ENCODE measurements at regions not wholly inside any gene's neighbourhood (a gene's known extent, or its start where the extent isn't known, plus 50 kb on each side); places are given as distances from the start of the nearest gene placed in this dataset.

DNA sequence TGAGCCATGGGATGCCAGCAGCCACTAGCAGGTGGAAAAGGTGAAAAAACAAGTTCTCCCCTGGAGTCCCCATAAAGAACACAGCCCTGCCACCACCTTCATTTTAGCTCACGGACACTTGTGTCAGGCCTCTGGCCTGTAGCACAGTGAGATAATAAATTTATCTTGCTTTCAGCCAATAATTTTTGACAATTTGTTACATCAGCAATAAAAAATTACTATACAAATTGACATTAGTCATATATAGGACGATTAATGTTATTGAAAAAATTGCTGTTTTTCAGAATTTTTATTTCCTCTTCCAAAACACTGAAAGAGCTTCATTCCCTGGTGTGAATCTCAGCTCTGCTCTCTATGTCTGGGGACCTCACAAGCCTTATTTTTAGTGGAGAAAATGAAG, 152.9 kb upstream of the ETV3 start:
- no peak for DNase-seq (ENCODE audit: low read depth)
- H3K4me3 ChIP-seq (ENCODE audit: low read length) = no peak overlapping the region
- TF ChIP-seq, protein P1, sequence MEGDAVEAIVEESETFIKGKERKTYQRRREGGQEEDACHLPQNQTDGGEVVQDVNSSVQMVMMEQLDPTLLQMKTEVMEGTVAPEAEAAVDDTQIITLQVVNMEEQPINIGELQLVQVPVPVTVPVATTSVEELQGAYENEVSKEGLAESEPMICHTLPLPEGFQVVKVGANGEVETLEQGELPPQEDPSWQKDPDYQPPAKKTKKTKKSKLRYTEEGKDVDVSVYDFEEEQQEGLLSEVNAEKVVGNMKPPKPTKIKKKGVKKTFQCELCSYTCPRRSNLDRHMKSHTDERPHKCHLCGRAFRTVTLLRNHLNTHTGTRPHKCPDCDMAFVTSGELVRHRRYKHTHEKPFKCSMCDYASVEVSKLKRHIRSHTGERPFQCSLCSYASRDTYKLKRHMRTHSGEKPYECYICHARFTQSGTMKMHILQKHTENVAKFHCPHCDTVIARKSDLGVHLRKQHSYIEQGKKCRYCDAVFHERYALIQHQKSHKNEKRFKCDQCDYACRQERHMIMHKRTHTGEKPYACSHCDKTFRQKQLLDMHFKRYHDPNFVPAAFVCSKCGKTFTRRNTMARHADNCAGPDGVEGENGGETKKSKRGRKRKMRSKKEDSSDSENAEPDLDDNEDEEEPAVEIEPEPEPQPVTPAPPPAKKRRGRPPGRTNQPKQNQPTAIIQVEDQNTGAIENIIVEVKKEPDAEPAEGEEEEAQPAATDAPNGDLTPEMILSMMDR (conservative IDR thresholded peaks at IDR 0.05; ENCODE audit: low read length) = no peak

DNA sequence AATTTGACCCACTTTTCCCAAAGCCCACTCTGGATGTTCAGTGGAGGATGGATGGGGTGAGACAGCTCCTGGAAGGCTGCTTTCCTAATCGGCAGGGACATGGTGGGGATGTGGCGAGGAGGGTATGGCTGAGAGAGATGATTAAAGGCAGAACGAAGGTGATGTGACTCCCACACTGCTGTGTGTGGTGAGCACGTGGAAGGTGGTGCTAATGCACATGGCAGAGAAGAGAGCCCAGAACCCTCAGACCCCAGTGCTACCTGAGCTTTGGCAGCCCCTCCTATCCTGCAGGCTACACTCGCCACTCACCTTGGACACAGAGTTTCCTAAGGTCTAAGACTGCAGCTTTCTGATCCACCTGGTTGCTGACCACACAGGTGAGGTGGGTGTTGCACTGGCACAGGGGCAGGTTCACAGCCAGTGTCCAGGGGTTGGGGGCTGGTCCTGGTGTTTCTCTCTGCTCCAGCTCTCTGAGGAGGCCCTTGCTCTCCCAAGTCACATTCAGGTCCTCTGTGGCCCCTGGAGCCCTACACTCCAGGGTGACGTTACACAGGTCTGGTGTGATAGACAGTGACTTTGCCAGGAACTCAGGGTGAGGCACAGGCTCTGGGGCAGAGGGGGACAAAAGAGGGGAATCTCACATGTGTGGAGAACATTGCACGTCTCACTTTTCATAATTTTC, 151.4 kb upstream of the ETV3 start:
- H3K4me3 ChIP-seq (ENCODE audit: low read length) = no peak overlapping the region
- TF ChIP-seq, protein P1 (conservative IDR thresholded peaks at IDR 0.05; ENCODE audit: low read length) = no peak
- DNase-seq (ENCODE audit: low read depth) = no peak

DNA sequence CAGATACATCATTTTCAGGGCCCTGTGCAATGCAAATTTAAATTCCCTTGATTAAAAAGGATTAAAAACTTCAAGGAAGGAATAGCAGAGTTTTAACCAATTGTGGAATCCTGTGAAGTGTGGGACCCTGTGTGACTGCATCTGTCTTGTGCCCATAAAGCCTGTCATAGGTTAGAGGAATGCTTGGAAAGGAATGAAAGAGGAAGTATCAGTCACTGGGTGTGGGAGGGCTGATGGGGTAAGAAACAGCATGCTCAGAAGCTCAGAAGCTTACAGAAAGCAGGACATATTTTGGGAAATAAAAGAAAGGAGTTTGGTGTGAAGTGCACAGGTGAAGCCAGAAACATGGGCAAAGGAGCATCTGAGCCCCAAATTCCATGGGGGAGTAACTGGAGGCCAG, 150.8 kb upstream of the ETV3 start:
- H3K4me3 ChIP-seq (ENCODE audit: low read length) = no peak overlapping the region
- TF ChIP-seq, protein P1 (conservative IDR thresholded peaks at IDR 0.05; ENCODE audit: low read length) = no peak
- no peak for DNase-seq (ENCODE audit: low read depth)

DNA sequence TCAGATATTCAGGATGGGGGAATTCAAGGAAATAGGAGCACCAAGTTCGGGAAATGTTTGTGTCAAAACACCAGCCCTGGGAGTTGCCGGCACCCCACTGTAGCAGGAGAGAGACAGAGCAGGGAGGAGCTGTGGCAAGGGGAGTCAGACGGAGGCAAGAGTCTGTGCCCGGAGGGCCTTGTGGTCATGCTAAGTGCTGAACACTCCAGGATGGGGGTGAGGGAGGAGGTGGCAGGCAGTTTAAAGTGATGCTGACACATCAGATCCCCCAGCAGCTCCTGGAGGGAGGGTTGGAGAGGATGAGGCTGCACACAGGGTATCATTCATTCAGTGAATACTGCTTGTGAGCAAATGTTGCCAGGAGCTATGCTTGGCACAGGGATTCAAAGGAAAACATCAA, 150.3 kb upstream of the ETV3 start:
- no peak for DNase-seq (ENCODE audit: low read depth)
- no peak overlapping the region for H3K4me3 ChIP-seq (ENCODE audit: low read length)

DNA sequence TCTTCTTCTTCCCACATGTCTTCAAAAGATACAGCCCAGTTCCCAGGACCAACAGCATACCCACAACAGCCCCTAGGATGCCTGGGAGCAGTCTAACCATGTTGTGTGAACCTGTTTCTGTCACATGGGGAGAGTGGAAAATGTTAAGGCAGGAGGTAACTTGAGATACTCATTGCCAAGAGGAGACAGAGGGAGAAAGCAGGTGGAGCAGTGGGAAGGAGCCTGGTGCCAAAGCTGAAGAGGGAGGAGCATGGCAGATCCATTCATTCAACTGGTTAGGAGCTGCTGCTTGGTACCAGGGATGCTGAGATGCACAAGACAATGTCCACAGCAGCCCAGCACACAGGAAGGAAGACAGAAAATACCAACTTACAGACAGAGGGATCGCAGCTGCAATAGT, 149.8 kb upstream of the ETV3 start:
- no peak overlapping the region for H3K4me3 ChIP-seq (ENCODE audit: low read length)
- TF ChIP-seq, protein P1 (conservative IDR thresholded peaks at IDR 0.05; ENCODE audit: low read length) = no peak
- DNase-seq (ENCODE audit: low read depth) = no peak

More for the DNA sequence above, 150.3 kb upstream of the ETV3 start:
- TF ChIP-seq, protein P1 (conservative IDR thresholded peaks at IDR 0.05; ENCODE audit: low read length) = no peak

DNA sequence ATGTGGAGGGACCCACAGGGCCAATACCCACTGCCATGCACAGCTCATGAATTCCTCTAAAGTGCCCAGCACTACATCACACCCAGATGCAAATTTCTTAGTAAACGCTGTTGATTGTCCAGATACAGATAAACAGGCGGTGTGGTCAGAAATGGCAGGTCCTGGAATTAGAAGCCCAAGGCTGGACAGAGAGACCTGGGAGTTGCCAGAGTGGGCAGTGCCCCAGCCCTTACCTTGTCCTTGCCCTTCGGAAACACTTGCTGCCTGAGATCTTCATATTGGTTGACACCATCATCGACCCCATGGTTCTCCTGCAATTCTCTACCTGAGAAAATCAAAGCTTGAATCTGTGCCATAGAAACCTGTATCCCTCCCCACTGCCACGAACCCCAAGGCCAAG, 149.3 kb upstream of the ETV3 start:
- TF ChIP-seq, protein P1 (conservative IDR thresholded peaks at IDR 0.05; ENCODE audit: low read length) = no peak
- no peak for DNase-seq (ENCODE audit: low read depth)
- no peak overlapping the region for H3K4me3 ChIP-seq (ENCODE audit: low read length)

DNA sequence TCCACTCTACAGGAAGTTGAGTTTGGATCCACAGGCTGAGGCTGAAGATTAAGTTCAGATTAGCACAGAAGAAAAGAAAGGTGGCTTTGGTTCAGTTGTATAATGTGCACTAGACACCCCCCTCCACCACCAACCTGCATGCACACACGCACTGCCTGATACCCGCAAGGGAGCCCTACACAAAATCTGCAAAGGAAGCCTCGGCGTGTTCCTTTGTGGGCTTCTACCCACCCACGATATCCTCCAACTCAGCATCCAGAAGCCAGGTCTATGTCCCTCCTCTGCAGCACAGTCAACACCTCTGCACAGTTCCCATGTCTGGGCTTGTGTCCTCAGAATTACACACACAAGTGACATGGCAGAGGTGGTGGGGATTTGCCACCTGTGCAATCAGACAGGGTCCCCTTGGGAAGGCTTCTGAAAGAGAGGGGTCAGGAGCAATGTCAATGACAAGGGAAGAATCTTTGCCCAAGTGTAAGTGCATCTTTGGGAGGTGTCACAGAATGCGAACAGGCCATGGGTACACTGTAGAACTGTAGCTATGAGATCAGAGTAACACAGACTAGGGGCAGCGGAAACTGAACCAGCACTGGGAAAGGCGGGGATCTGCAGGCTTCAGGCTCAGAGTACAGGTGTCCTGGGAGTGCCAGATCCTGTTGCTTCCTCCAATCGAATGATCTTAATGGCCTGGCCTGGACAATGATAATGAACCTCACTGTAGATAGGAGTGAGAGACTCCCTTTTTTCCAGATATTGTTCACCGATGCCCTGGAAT, 148.6 kb upstream of the ETV3 start:
- DNase-seq (ENCODE audit: low read depth) = no peak
- TF ChIP-seq, protein P1 (conservative IDR thresholded peaks at IDR 0.05; ENCODE audit: low read length) = no peak
- no peak overlapping the region for H3K4me3 ChIP-seq (ENCODE audit: low read length)

Data from AG10803 (cell line).